ENCODE measurements at regions not wholly inside any gene's neighbourhood (a gene's known extent, or its start where the extent isn't known, plus 50 kb on each side); places are given as distances from the start of the nearest gene placed in this dataset.

DNA sequence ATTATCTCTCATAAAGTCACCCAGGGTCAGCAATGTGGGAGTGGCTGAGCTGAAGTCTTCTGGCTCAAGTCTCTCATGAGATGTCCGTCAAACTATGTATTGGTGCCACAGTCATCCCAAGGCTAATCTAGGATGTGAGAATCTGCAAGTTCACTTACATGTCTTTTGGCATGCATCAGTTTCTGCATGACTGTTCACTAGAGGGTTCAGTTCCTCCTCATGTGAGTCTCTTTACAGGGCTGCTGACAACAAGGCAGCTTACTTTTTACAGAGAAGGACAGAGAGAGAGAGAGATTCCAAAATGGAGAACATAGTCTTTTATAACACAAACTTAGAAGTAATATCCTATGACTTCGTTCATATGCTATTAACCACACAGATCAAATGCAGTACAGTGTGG lies 328.8 kb upstream of the SLITRK1 start:
- no peaks in the 10 kb centered on the region for H4K20me1 ChIP-seq (ENCODE audit: low read depth)
- no peaks in the 10 kb centered on the region for H3K79me2 ChIP-seq (ENCODE audit: low read depth)
- no peaks in the 10 kb centered on the region for H3F3A ChIP-seq (ENCODE audit: low read depth)
- Mint-ChIP-seq H3K36me3 (no peaks in the 10 kb centered on the region), H3K4me3 (no peak overlapping the region), H3K27me3 (ENCODE audit: insufficient read depth, low read depth) (no peaks in the 10 kb centered on the region), H3K4me1 (no peaks in the 10 kb centered on the region), H3K9me3 (no peaks in the 10 kb centered on the region), H3K27ac (no peak overlapping the region)
- no peaks in the 10 kb centered on the region for H3K4me1 ChIP-seq
- H2AFZ ChIP-seq (replicated peaks) = no peak overlapping the region
- H3K4me3 ChIP-seq = no peak overlapping the region
- H3K27ac ChIP-seq = no peak overlapping the region
- H3K9me3 ChIP-seq (ENCODE audit: low read depth) = no peaks in the 10 kb centered on the region
- no peaks in the 10 kb centered on the region for H3K27me3 ChIP-seq
- DNase-seq (ENCODE audit: low spot score) = no peak
- no peak overlapping the region for H3K9ac ChIP-seq
- H3K36me3 ChIP-seq = no peaks in the 10 kb centered on the region
- TF ChIP-seq EZH2 (IDR thresholded peaks at IDR 0.05) (no peak), EZH2phosphoT487 (IDR thresholded peaks at IDR 0.05) (no peak)
- TF ChIP-seq, protein P1, sequence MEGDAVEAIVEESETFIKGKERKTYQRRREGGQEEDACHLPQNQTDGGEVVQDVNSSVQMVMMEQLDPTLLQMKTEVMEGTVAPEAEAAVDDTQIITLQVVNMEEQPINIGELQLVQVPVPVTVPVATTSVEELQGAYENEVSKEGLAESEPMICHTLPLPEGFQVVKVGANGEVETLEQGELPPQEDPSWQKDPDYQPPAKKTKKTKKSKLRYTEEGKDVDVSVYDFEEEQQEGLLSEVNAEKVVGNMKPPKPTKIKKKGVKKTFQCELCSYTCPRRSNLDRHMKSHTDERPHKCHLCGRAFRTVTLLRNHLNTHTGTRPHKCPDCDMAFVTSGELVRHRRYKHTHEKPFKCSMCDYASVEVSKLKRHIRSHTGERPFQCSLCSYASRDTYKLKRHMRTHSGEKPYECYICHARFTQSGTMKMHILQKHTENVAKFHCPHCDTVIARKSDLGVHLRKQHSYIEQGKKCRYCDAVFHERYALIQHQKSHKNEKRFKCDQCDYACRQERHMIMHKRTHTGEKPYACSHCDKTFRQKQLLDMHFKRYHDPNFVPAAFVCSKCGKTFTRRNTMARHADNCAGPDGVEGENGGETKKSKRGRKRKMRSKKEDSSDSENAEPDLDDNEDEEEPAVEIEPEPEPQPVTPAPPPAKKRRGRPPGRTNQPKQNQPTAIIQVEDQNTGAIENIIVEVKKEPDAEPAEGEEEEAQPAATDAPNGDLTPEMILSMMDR (IDR thresholded peaks at IDR 0.05) = no peak
- H3K4me2 ChIP-seq = no peak overlapping the region

DNA sequence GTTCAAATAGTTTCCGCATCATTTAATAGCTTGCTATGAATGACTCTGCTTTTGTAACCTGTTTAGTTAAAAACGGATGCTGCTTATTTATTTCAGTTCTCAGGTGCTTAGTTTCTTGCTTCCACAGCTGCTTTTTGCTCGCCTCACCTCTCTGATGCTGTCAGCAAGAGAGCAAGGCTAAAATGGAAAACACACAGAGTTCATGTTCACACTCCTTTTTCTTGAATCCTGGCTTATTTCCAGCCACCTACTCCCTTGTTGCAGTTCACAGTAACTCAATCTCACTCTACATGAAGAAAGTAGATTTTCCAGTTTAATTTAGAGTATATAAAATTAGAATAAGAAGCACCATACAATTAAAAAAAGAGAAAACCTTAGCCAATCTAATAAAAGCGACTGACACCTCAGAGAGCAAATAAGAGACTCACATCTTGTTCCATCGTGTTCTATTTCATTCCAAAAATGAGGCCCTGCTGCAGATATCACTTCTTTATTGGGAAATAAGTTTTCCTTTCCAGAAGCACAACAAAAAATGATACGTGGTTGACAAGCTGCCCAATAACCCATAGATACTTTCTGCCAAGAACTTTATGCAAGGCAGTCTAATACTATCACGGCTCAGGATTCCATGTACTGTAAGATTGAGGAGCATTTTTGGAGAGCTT lies 326.1 kb upstream of the SLITRK1 start:
- DNase-seq (ENCODE audit: low spot score) = no peak
- H4K20me1 ChIP-seq (ENCODE audit: low read depth) = no peaks in the 10 kb centered on the region
- H3K4me1 Mint-ChIP-seq = no peaks in the 10 kb centered on the region
- H2AFZ ChIP-seq (replicated peaks) = no peak overlapping the region
- no peaks in the 10 kb centered on the region for H3K9me3 ChIP-seq (ENCODE audit: low read depth)
- H3K36me3 ChIP-seq = no peaks in the 10 kb centered on the region
- H3K79me2 ChIP-seq (ENCODE audit: low read depth) = no peaks in the 10 kb centered on the region
- H3K4me2 ChIP-seq = no peak overlapping the region
- no peak overlapping the region for H3K27ac Mint-ChIP-seq
- no peaks in the 10 kb centered on the region for H3K36me3 Mint-ChIP-seq
- no peaks in the 10 kb centered on the region for H3K9me3 Mint-ChIP-seq
- TF ChIP-seq, protein P1 (IDR thresholded peaks at IDR 0.05) = no peak
- no peak for TF ChIP-seq EZH2 (IDR thresholded peaks at IDR 0.05)
- no peak for TF ChIP-seq EZH2phosphoT487 (IDR thresholded peaks at IDR 0.05)
- no peak overlapping the region for H3K27ac ChIP-seq
- H3K4me1 ChIP-seq = no peaks in the 10 kb centered on the region
- H3K4me3 ChIP-seq = no peak overlapping the region
- H3F3A ChIP-seq (ENCODE audit: low read depth) = no peaks in the 10 kb centered on the region
- H3K9ac ChIP-seq = no peak overlapping the region
- no peaks in the 10 kb centered on the region for H3K27me3 ChIP-seq
- H3K4me3 Mint-ChIP-seq = no peak overlapping the region
- no peaks in the 10 kb centered on the region for H3K27me3 Mint-ChIP-seq (ENCODE audit: insufficient read depth, low read depth)

DNA sequence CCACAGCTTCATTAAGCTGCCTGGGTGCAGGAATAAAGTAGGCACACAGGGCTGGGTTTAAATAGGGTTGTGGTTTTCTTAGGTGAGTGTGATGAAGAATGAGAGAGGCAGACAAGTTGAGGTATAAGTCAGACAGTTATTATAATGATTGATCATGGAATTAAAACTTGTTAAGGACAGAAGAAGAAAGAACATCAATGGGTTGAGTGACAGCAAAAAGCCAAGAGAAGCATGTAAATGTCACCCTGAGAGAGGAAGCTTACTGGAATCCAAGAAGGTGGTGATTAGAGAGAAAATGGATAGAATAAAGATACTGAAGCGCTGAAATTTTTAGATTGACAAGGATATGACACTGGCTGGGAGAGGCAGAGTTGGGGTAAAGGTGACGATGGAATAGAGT lies 325.2 kb upstream of the SLITRK1 start:
- no peak for TF ChIP-seq EZH2 (IDR thresholded peaks at IDR 0.05)
- TF ChIP-seq, protein P1 (IDR thresholded peaks at IDR 0.05) = no peak
- TF ChIP-seq EZH2phosphoT487 (IDR thresholded peaks at IDR 0.05) = no peak
- no peak overlapping the region for H3K4me3 Mint-ChIP-seq
- H3K4me3 ChIP-seq = no peak overlapping the region
- H4K20me1 ChIP-seq (ENCODE audit: low read depth) = no peaks in the 10 kb centered on the region
- no peak overlapping the region for H2AFZ ChIP-seq (replicated peaks)
- no peaks in the 10 kb centered on the region for H3F3A ChIP-seq (ENCODE audit: low read depth)
- no peaks in the 10 kb centered on the region for H3K79me2 ChIP-seq (ENCODE audit: low read depth)
- no peaks in the 10 kb centered on the region for H3K4me1 Mint-ChIP-seq
- no peaks in the 10 kb centered on the region for H3K4me1 ChIP-seq
- H3K4me2 ChIP-seq = no peak overlapping the region
- H3K9ac ChIP-seq = no peak overlapping the region
- H3K27ac ChIP-seq = no peak overlapping the region
- no peaks in the 10 kb centered on the region for H3K9me3 ChIP-seq (ENCODE audit: low read depth)
- H3K36me3 Mint-ChIP-seq = no peaks in the 10 kb centered on the region
- no peak for DNase-seq (ENCODE audit: low spot score)
- no peaks in the 10 kb centered on the region for H3K36me3 ChIP-seq
- H3K27ac Mint-ChIP-seq = no peak overlapping the region
- no peaks in the 10 kb centered on the region for H3K27me3 ChIP-seq
- no peaks in the 10 kb centered on the region for H3K9me3 Mint-ChIP-seq
- H3K27me3 Mint-ChIP-seq (ENCODE audit: insufficient read depth, low read depth) = no peaks in the 10 kb centered on the region
